ENCODE measurements at regions not wholly inside any gene's neighbourhood (a gene's known extent, or its start where the extent isn't known, plus 50 kb on each side); places are given as distances from the start of the nearest gene placed in this dataset.
A peak's percentile ranks its signal among the peaks of the same experiment; 100 is the strongest.
"Not testable (repeated sequence)": the region's sequence is repeated elsewhere in the genome, so short reads cannot be mapped to it uniquely, and the experiment has no call there.

DNA sequence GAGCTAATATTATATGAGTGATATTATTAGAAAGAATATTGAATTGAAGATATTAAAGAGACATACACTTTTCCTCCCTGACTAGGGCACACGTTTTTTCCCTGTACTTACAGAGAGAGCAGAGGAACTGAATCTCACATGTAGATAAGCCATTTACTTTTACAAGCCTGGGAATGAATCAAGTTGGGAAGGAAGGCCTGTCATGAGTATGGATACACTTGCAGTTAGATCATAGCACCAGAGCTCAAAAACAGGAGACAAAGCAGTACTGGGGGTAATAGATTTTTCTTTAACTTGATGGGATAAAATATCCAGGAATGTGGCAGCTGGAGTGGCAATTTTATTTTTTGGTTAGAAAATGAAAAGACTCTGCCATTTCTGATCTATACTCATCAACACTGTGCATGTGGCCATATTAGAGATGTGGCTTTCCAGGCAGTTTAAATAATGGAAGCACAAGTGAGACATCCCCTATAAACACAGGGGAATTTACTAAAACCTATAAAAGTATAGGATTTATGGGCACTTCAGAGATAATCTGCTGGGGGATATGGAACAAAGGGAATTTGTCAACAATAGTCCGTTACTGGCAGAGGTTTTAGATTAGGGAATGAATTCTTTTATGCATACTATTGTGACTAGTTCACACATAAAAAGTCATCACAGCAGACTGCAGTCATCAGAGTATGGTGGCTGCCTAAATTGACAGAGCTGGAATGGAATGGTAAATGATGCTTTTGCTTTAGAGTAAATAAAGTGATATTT lies 657.7 kb upstream of the MBL2 start:
- no peak for DNase-seq

DNA sequence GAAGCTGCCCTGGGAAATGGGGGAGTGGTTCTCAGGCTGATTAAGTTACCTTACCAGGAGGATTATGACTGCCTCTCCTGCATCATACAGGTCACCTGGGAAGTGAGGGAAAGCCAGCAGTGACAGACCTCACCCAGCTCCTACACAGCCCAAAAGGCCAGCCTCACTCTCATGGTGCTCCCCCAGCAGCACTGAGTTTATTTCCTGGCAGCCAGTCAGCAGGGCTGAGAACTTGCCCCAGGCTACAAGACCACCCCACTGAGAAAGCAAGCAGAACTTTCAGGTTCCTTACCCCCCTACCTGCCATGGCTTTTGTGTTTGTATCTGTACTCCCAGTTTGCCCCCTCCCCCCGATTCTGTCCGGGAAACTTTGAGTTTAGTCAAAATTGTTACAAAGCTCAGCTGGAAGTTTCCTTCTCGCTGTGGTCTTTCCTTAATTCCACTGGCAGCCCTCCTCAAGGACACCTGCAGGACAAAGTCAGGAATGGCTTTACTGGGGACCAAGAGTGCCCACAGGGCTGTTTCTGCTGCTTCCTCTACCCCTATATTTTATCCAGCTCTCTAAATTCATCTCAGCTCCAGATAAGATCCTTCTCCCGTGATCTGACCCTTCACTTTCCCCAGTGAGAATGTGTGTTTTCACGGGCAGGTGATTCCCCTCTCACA lies 649.8 kb upstream of the MBL2 start:
- no peak for DNase-seq

- DNase-seq: no peak
These were observed 640.1 kb upstream of the MBL2 start for GRCh38 chr10:53412651-53413050.

- DNase-seq: peak; percentile 0
These were observed 633.9 kb upstream of the MBL2 start for GRCh38 chr10:53406532-53406931.

DNA sequence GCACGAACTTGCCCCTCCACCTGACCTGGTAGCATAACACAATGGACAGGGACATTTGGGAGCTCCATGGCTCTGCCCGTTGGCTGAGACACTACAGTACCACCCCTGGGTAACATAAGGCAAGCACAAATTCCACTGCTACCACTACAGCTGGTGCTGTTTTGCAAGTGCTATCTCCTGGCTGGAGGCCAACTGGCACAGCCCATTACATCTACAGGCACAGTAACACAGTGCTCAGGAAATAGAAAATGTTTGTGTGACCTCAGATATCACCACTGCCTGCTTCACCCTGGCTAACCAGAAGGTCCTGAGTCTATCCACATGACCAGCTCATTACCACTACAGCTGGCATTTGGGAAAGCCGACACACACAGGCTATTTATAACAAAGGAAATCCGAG lies 631.1 kb upstream of the MBL2 start:
- DNase-seq: peak; percentile 3

DNA sequence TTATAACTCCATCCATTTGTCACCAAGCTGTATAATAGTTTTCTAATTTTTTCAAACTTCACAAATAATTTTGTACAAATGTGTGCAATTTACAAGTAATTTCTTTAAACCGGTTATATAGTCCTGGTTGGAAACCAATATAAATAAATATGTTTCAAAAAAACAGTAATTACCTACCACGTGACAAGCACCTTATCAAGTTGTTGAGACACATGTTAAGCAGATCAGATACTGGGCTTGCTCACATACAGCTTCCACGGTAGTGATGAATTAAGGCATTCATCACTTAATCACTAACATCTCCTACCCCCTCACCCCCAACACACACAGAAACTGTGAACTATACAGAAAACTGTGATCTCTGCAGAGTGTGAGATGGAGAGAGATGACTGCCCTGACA lies 630.0 kb upstream of the MBL2 start:
- DNase-seq: no peak

GRCh38 chr10:53401536-53401935 lies 629.0 kb upstream of the MBL2 start:
- DNase-seq: no peak

- DNase-seq: no peak
These were observed 624.3 kb upstream of the MBL2 start for GRCh38 chr10:53396876-53397275.

DNA sequence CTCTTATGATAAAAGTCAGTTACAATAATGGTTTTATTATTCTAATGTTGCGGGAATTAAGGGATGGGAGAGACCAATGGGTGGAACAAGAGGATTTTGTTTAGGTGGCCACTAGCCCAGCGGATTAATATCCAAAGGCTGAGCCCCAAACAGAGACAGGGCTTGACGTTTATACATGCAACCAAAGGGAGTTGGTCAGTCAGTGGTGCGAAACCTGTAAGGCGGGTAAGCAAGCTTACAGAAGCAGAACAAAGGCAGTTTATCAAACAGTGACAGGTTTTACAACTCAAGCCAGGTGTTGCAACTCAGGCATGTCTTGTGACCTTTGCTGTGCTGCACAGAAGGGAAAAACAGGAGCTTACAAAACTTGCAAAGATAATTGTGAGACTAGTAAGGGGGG lies 622.9 kb upstream of the MBL2 start:
- no peak for DNase-seq

DNA sequence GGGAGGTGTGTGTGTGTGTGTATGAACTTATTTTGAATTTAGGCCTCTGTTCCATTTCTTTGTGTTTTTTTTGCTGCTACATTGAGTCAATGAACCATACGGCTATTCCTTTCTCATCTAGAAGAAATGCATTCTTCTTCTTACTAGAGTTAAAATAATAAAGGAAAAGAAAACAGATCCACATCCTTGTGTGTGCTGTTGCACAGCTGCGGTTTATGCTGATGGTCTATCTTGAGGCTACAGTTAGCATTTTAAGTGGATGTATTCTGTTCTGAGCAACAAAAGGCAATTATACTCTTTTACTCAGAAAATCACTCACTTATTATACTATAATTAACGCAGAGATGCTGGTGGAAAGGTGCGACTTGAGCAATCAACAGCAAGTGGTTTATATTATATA lies 615.0 kb upstream of the MBL2 start:
- DNase-seq: no peak

- DNase-seq: no peak
These were observed 610.0 kb upstream of the MBL2 start for GRCh38 chr10:53382543-53382942.

DNA sequence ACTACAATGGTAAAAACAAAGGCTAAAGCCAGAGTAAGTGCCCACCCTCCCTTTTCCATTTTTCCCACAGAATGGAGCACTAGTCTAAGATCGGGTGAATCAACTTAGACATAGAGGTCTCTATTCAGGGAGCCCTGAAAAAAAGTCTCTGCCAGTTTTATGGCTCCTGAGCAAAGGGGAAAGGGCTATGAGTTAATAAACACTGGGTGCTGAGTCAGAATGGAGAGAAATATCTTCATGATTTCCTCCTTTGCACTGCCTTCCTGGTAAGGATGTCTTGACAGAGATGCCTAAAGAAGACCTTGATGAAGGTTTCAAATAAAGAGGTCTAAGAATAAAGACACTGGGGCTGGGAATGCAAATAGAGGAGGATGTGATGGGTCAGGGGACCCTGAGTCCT lies 607.4 kb upstream of the MBL2 start:
- no peak for DNase-seq

DNA sequence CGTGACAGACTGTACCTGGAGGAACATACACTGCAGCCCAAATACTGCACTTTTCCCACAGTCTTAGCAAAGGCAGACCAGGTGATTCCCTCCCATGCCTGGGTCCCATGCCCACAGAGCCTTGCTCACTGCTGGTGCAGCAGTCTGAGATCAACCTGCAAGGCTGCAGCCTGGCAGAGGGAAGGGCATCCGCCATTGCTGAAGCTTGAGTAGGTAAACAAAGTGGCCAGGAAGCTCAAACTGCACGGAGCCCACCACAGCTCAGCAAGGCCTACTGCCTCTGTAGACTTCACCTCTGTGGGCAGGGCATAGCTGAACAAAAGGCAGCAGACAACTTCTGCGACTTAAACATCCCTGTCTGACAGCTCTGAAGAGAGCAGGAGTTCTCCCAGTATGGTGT lies 597.8 kb upstream of the MBL2 start:
- DNase-seq: no peak

DNA sequence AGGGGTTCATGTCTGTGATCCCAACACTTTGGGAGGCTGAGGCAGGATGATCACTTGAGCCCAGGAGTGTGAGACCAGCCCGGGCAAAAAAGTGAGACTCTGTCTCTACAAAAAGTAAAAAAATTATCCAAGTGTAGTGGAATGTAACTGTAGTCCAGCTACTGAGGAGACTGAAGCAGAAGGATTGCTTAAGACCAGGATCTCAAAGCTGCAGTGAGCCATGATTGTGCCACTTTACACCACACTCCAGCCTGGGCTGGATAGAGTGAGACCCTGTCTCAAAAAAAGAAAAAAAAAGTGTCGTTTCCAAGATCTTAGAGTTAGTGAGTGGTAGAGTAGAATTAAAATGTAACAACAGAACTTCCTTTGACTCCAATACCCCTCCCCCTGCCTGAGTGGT lies 589.4 kb upstream of the MBL2 start:
- no peak for DNase-seq

DNA sequence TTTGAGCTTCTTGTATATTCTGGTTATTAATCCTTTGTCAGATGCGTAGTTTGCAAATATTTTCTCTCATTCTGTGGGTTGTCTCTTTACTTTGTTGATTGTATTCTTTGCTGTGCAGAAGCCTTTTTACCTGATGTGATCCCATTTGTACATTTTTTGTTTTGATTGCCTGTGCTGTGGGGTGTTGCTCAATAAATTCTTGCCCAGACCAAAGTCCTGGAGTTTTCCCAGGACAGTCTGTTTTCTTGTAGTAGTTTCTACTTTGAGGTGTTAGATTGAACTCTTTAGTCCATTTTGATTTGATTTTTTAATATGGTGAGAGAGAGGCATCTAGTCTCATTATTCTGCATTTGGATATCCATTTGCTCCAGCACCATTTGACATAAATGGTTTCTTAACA lies 588.7 kb upstream of the MBL2 start:
- DNase-seq: no peak

- DNase-seq: not testable (repeated sequence)
These were observed 586.4 kb upstream of the MBL2 start for GRCh38 chr10:53358978-53359377.

- DNase-seq: no peak
These were observed 586.0 kb upstream of the MBL2 start for GRCh38 chr10:53358536-53358935.

GRCh38 chr10:53357587-53357986 lies 585.0 kb upstream of the MBL2 start:
- DNase-seq: peak; percentile 9

DNA sequence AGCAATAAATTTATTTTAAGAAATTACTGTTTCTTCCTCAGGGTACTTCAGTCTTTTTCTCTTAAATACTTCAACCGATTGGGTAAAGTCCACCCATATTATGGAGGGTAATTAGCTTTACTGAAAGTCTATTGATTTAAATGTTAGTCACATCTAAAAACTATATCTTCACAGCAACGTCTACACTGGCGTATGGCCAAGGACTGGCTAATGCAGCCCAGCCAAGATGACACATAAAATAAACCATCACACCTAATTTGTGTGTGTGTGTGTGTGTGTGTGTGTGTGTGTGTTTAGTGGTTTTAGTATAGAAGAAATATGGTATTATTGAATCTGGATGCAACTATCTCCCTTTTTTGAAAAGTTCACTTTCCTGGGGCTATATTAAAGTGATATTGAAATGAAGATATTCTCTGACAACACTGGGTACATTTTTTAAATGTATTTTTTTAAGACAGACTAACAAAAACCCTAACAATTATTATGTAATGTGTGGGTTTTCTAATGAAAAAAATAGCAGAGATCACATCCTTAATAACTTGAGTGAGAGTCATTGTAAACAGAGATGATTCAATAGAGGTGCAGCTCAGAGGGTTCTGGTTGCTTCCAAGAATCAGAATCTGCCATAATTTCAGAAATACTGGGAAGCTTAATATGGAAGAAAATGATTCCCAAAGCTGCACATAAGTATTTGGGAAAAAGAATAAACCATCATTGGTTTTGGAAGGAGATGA lies 584.2 kb upstream of the MBL2 start:
- peak; percentile 5 for DNase-seq

- DNase-seq: not testable (repeated sequence)
These were observed 569.9 kb upstream of the MBL2 start for GRCh38 chr10:53342531-53342930.

GRCh38 chr10:53338199-53338598 lies 565.6 kb upstream of the MBL2 start:
- not testable (repeated sequence) for DNase-seq

DNA sequence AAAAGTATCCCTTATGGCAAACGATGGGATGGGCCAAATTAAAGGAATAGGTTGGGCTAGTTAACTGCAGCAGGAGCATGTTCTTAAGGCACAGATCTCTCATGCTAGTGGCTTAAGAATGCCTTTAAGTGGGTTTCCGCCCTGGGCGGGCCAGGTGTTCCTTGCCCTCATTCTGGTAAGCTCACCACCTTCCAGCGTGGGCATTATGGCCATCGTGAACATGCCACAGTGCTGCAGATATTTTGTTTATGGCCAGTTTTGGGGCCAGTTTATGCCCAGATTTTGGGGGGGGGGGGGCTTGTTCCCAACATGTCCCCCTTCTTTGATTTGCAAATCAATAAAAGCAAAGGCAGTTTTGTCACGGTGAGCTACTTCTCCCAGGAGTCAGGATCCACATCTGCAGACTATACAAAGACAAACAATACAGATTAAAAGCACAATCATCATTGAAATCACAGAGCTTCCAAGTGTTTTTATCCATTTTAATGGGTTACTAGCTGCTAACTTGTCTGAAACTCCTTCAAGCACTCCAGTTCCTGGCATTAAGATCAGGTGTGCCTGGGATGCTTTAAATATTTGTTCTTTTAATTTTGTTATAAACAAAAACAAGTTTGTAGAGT lies 563.3 kb upstream of the MBL2 start:
- not testable (repeated sequence) for DNase-seq

GRCh38 chr10:53331460-53331859 lies 558.9 kb upstream of the MBL2 start:
- DNase-seq: no peak
